Tibial artery (tissue), 4 donors: ENCODE measurements at regions not wholly inside any gene's neighbourhood (a gene's known extent, or its start where the extent isn't known, plus 50 kb on each side); places are given as distances from the start of the nearest gene placed in this dataset.

Source experiments
- DNase-seq, 2 donors: peaks; one replicate each; pipeline ENCODE4 v3.0.0-alpha.2; 2019
- H3K27ac ChIP-seq, 2 donors: fragments of 200-600 bp; sonication (generic) in 1 of 2; 1 replicate in 1 of 2; 2 replicates in 1 of 2; pipeline ENCODE4 v1.5.1; 2018 to 2019; ENCODE audit warnings: mild to moderate bottlenecking in 1 of 2
- H3K27me3 ChIP-seq, 2 donors: fragments of 200-600 bp; sonication (generic) in 1 of 2; one replicate each; pipeline versions ENCODE4 v1.5.1 to v1.6.0; 2016 to 2019
- H3K36me3 ChIP-seq, 3 donors: fragments of 200-600 bp; sonication (generic) in 2 of 3; one replicate each; pipeline ENCODE4 v1.5.1; 2016 to 2019; ENCODE audit warnings: mild to moderate bottlenecking in 2 of 3
- H3K4me1 ChIP-seq, 4 donors: fragments of 200-600 bp; sonication (generic) in 2 of 4; 1 replicate in 3 of 4; 2 replicates in 1 of 4; pipeline ENCODE4 v1.5.1; 2016 to 2019
- H3K4me3 ChIP-seq, 2 donors: fragments of 200-600 bp; sonication (generic) in 1 of 2; 1 replicate in 1 of 2; 2 replicates in 1 of 2; pipeline ENCODE4 v1.5.1; 2018 to 2019; ENCODE audit warnings: mild to moderate bottlenecking in 2 of 2
- H3K9me3 ChIP-seq, 3 donors: fragments of 200-600 bp; sonication (generic) in 1 of 3; one replicate each; pipeline ENCODE4 v1.5.1; 2016 to 2019
- intact Hi-C: fragments of 100-400 bp; cut with DNase I; formaldehyde crosslinking; loops from one replicate; pipeline ENCODE4 v1.15.0; 2023; ENCODE audit warnings: low total_unique reads
- TF ChIP-seq, protein P1 (sequence below), 2 experiments: fragments of 200-600 bp in 1 of 2; fragments of 450-650 bp in 1 of 2; IDR thresholded peaks; one replicate each; pipeline ENCODE4 v1.5.1; 2017 to 2019; ENCODE audit warnings: antibody characterized with exemption in 2 of 2, mild to moderate bottlenecking in 1 of 2, moderate library complexity in 1 of 2

DNA sequence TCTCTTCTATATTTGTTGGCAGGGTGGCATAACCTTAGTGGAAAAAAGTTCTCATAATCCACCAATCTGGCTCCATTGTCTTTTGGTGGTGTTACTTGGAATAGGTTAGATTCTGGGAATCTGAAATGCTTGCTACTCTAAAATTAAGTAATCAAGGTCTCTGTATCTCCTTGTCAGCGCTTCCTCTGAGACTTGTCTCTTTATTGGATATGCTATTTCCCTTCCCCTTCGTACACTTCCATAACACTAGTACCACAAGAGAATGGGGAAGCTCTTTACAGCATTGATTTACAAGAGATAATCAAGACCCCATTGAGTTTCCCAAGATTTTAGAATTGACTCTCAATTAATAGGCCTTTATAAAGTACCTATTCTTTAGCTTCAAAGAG lies 280.2 kb downstream of the ADGB start:
- peaks cover 0 to 6% (median 2%) of the 10 kb centered on the region in 4 donors for H3K4me1 ChIP-seq
- intact Hi-C loops, result no loop called here
- H3K4me3 ChIP-seq, result no peak overlapping the region
- no peak for DNase-seq
- TF ChIP-seq, protein P1, sequence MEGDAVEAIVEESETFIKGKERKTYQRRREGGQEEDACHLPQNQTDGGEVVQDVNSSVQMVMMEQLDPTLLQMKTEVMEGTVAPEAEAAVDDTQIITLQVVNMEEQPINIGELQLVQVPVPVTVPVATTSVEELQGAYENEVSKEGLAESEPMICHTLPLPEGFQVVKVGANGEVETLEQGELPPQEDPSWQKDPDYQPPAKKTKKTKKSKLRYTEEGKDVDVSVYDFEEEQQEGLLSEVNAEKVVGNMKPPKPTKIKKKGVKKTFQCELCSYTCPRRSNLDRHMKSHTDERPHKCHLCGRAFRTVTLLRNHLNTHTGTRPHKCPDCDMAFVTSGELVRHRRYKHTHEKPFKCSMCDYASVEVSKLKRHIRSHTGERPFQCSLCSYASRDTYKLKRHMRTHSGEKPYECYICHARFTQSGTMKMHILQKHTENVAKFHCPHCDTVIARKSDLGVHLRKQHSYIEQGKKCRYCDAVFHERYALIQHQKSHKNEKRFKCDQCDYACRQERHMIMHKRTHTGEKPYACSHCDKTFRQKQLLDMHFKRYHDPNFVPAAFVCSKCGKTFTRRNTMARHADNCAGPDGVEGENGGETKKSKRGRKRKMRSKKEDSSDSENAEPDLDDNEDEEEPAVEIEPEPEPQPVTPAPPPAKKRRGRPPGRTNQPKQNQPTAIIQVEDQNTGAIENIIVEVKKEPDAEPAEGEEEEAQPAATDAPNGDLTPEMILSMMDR (IDR thresholded peaks at IDR 0.05), result no peak
- no peaks in the 10 kb centered on the region for H3K36me3 ChIP-seq
- H3K9me3 ChIP-seq, result no peaks in the 10 kb centered on the region
- H3K27ac ChIP-seq, result no peak overlapping the region
- H3K27me3 ChIP-seq, result no peaks in the 10 kb centered on the region

DNA sequence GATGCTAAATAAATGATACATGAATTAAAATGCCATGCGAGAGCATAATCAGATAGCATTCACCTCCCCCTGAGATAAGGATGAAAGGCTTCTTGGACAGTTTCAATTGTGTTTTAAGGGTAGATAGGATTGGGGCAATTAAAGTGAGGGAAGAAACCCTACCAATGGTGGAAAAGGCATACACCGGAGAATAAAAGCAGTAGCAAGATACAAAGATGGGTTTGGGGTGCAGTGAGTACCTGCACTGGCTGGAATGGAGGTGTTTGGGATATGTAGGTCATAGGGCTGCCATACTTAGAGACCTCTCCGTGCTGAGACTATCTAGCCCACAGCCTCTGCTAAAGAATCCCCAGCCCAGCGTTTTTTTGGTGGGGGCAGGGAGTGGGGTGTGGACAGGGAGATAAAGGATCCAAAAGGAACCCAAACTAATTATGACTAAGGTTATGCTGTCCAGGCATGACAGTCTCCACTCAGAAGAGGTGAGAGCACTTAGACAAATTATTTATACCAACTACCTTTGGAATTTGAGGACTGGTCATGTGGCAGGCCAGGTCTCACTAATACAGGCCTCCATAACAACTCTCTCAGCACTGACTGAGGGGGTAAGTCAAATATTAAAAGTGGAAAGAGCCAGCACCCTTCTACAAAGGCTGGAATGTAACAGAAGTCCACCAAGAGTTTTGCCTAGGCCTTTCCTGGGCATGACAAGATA lies 280.8 kb downstream of the ADGB start:
- TF ChIP-seq, protein P1 (IDR thresholded peaks at IDR 0.05), result no peak
- H3K9me3 ChIP-seq, result no peaks in the 10 kb centered on the region
- DNase-seq, result no peak
- peaks cover 0 to 6% (median 2%) of the 10 kb centered on the region in 4 donors for H3K4me1 ChIP-seq
- H3K27ac ChIP-seq, result no peak overlapping the region
- no peaks in the 10 kb centered on the region for H3K36me3 ChIP-seq
- H3K27me3 ChIP-seq, result no peaks in the 10 kb centered on the region
- intact Hi-C loops, result no loop called here
- H3K4me3 ChIP-seq, result no peak overlapping the region

DNA sequence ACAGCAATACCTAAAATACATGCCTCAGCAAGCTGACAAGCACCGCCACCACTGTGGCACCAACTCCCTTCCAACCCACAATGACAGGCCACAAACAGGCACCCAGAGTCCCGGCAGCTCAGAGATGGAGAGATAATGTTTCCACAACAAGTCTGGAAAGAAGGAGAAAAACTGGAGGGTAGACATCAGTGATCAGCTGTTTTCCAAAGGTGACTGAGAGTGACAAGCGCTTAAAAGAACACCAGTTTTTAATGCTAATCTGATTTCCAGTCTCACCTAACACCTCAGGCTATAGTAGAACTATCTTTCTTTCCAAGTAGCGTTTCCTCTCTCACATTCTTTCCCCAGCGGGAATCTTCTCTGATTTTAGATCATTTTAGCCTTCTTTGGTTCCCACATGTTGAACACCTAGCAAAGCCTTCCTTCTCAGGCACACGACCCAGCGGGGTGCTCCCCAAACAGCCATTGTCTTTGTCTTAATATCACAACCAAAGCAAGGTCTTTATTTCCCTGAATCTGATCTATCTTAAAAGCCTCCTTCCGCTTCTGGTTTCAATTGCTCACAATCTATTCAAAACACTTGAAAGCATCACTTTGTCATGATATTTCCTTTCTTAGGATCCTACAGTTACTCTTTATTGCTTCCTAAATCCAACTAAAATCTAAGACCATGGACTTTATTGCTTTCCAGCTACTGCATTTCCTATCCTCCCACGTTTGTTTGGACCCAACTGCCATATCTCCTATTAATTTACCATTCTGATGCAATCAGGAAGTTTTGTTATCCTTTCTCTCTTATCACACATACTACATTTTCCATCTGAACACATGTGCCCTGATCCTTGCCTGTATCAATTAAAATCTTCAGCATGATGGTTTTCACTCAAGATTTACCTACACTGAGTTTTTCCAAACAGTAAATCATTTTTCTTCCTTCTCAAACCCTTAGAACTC lies 282.7 kb downstream of the ADGB start:
- no peak overlapping the region for H3K4me3 ChIP-seq
- no peaks in the 10 kb centered on the region for H3K36me3 ChIP-seq
- H3K9me3 ChIP-seq, result no peaks in the 10 kb centered on the region
- TF ChIP-seq, protein P1 (IDR thresholded peaks at IDR 0.05), result no peak
- DNase-seq, result no peak
- H3K4me1 ChIP-seq, result peaks cover 0 to 11% (median 2%) of the 10 kb centered on the region in 4 donors
- no peak overlapping the region for H3K27ac ChIP-seq
- intact Hi-C loops, result no loop called here
- no peaks in the 10 kb centered on the region for H3K27me3 ChIP-seq

DNA sequence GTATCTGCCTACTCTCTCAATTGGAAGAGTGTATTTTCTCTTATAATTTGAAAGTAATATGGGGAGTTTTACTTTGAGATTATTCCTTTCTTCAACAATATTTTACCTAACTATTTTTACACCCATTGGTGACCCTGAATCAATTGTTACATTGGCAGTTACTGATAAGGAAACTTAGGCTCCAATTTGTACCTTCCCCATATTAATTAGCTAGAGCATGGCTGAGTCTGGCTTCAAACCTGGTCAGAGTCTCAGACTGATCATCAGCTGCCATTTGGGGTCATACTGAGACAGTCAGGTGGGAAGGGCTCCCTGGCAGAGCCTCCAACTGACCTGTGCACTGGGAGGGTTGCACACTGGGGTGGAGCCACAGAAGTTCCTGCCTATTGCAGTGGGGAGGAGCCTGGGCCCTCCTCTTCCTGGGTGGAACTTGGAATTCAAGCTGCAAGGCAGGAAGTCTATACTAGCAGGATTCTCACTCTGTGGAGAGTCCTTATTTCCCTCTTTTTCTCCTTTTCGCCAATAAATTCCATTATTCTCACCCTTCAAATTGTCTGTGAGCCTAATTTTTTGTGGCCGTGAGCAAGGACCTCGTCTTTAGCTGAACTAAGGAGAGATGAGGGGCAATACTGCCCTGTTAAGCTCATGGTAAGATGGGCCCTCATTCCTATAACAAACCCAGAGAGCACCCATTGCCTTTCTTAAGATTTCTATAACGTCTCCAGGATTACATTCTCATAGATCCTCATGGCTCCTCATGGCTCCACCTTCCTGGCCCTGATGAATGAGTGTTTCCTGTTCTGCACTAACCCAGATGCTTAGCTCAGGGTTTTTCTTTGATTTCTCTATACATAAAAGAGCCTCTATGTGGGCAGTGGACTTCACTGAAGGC lies 285.1 kb downstream of the ADGB start:
- TF ChIP-seq, protein P1 (IDR thresholded peaks at IDR 0.05), result no peak
- no peaks in the 10 kb centered on the region for H3K27me3 ChIP-seq
- intact Hi-C loops, result no loop called here

DNA sequence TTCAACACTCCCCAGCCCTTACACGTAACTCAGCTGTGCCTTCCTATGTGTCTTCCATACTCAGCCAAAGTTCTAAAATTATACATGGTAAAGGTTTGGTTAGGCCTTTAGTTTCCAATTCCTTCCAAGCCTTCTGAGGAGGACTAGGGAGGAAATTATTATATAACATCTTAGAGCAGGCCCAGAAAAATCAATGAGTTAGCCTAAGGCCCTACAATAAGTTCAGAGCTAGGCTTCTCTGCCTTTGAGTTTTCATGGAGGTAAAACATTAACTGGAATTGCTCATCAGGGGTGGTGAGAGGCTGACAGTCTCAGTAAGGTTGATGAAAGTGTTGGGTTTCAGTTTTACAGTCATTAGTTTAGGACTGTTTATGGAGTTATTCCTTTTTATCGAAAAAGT lies 286.0 kb downstream of the ADGB start:
- intact Hi-C loops, result no loop called here
- Histone ChIP-seq H3K27me3 (no peaks in the 10 kb centered on the region), H3K9me3 (no peaks in the 10 kb centered on the region), H3K36me3 (no peaks in the 10 kb centered on the region), H3K4me3 (no peak overlapping the region), H3K4me1 (peaks cover 0 to 5% (median 0%) of the 10 kb centered on the region in 4 donors), H3K27ac (no peak overlapping the region)
- DNase-seq, result no peak
- TF ChIP-seq, protein P1 (IDR thresholded peaks at IDR 0.05), result no peak

More for the DNA sequence above, 285.1 kb downstream of the ADGB start:
- no peak overlapping the region for H3K27ac ChIP-seq
- peaks cover 0 to 5% (median 0%) of the 10 kb centered on the region in 4 donors for H3K4me1 ChIP-seq
- DNase-seq, result no peak
- H3K36me3 ChIP-seq, result no peaks in the 10 kb centered on the region
- no peak overlapping the region for H3K4me3 ChIP-seq
- no peaks in the 10 kb centered on the region for H3K9me3 ChIP-seq
